GM23338 (cell line): ENCODE measurements at regions not wholly inside any gene's neighbourhood (a gene's known extent, or its start where the extent isn't known, plus 50 kb on each side); places are given as distances from the start of the nearest gene placed in this dataset.

Experiments used
- ATAC-seq: fragments of 200-7000 bp; cut with Tn5 transposase; 3 replicates; pipeline ENCODE4 v1.9.1; 2020
- DNase-seq: peaks from one replicate; pipeline ENCODE4 v3.0.0-alpha.2; 2015; ENCODE audit warnings: low spot score
- H2AFZ ChIP-seq: fragments of 200-600 bp; sonication (generic); 2 replicates; pipeline ENCODE4 v1.8.0; 2016; ENCODE audit warnings: antibody characterized with exemption, mild to moderate bottlenecking, moderate library complexity
- H3F3A ChIP-seq: fragments of 200-600 bp; sonication (generic); replicated peaks from 2 replicates; pipeline ENCODE4 v1.8.0; 2017; ENCODE audit warnings: antibody characterized with exemption, mixed run types, low read depth
- H3K27ac ChIP-seq: fragments of 200-600 bp; sonication (generic); 2 replicates; pipeline ENCODE4 v1.6.1; 2016; ENCODE audit warnings: low read depth
- H3K27me3 ChIP-seq: fragments of 200-600 bp; sonication (generic); 2 replicates; pipeline ENCODE4 v1.8.0; 2016; ENCODE audit warnings: mild to moderate bottlenecking, mixed run types, moderate library complexity; ENCODE audit not compliant: insufficient read depth
- H3K36me3 ChIP-seq: fragments of 200-600 bp; sonication (generic); 2 replicates; pipeline ENCODE4 v1.8.0; 2016; ENCODE audit warnings: mild to moderate bottlenecking; ENCODE audit not compliant: insufficient read depth
- H3K4me1 ChIP-seq: fragments of 200-600 bp; sonication (generic); 2 replicates; pipeline ENCODE4 v1.8.0; 2016; ENCODE audit warnings: mild to moderate bottlenecking, moderate library complexity; ENCODE audit not compliant: insufficient read depth
- H3K4me2 ChIP-seq: fragments of 200-600 bp; sonication (generic); 2 replicates; pipeline ENCODE4 v1.7.1; 2017; ENCODE audit warnings: mixed run types
- H3K4me3 ChIP-seq: fragments of 200-600 bp; sonication (generic); 2 replicates; pipeline ENCODE4 v1.6.1; 2016; ENCODE audit warnings: mixed run types
- H3K79me2 ChIP-seq: fragments of 200-600 bp; sonication (generic); replicated peaks from 2 replicates; pipeline ENCODE4 v1.8.0; 2017; ENCODE audit warnings: mild to moderate bottlenecking; ENCODE audit not compliant: insufficient read depth
- H3K9me2 ChIP-seq: fragments of 200-600 bp; sonication (generic); 2 replicates; pipeline ENCODE4 v1.8.0; 2017; ENCODE audit not compliant: insufficient read depth
- H4K20me1 ChIP-seq: fragments of 200-600 bp; sonication (generic); replicated peaks from 2 replicates; pipeline ENCODE4 v1.8.0; 2017; ENCODE audit warnings: mild to moderate bottlenecking; ENCODE audit not compliant: insufficient read depth
- H3K27ac Mint-ChIP-seq: 2 replicates; pipeline ENCODE4 v1.8.0; 2020; ENCODE audit warnings: inconsistent platforms, mild to moderate bottlenecking, moderate library complexity, mixed read lengths
- H3K27me3 Mint-ChIP-seq: 3 replicates; pipeline ENCODE4 v1.8.0; 2022; ENCODE audit warnings: low read depth, mild to moderate bottlenecking, moderate library complexity, mixed read lengths, inconsistent platforms; ENCODE audit not compliant: insufficient read depth, poor library complexity
- H3K36me3 Mint-ChIP-seq: 3 replicates; pipeline ENCODE4 v1.8.0; 2021; ENCODE audit warnings: low read depth, mild to moderate bottlenecking, inconsistent platforms, moderate library complexity, mixed read lengths
- H3K4me1 Mint-ChIP-seq: 3 replicates; pipeline ENCODE4 v1.8.0; 2020; ENCODE audit warnings: mild to moderate bottlenecking, inconsistent platforms, mixed read lengths
- H3K4me3 Mint-ChIP-seq: 3 replicates; pipeline ENCODE4 v1.8.0; 2021; ENCODE audit warnings: moderate library complexity, mild to moderate bottlenecking, inconsistent platforms, mixed read lengths
- H3K9me3 Mint-ChIP-seq: 3 replicates; pipeline ENCODE4 v1.8.0; 2020; ENCODE audit warnings: moderate library complexity, mild to moderate bottlenecking, inconsistent platforms, mixed read lengths
- CREB1 ChIP-seq: fragments of 250-450 bp; sonication (Bioruptor Pico); IDR thresholded peaks from 2 replicates; pipeline ENCODE4 v1.5.0; 2020; ENCODE audit warnings: low read depth, mild to moderate bottlenecking, moderate library complexity
- ETS1 ChIP-seq: IDR thresholded peaks from 2 replicates; pipeline ENCODE4 v1.6.1; 2016; ENCODE audit warnings: antibody characterized with exemption
- EZH2 ChIP-seq: fragments of 200-600 bp; sonication (generic); IDR thresholded peaks from one replicate; pipeline ENCODE4 v1.8.0; 2017; ENCODE audit warnings: antibody characterized with exemption, mild to moderate bottlenecking, low read depth; ENCODE audit not compliant: unreplicated experiment
- EZH2phosphoT487 ChIP-seq: fragments of 200-600 bp; sonication (generic); IDR thresholded peaks from one replicate; pipeline ENCODE4 v1.8.1; 2018; ENCODE audit warnings: antibody characterized with exemption; ENCODE audit not compliant: unreplicated experiment
- JUNB ChIP-seq: IDR thresholded peaks from one replicate; pipeline ENCODE4 v1.6.1; 2016; ENCODE audit warnings: antibody characterized with exemption; ENCODE audit not compliant: unreplicated experiment
- NANOG ChIP-seq: IDR thresholded peaks from 2 replicates; pipeline ENCODE4 v1.6.1; 2016; ENCODE audit warnings: antibody characterized with exemption, borderline replicate concordance
- POLR2AphosphoS5 ChIP-seq: IDR thresholded peaks from 2 replicates; pipeline ENCODE4 v1.6.1; 2016; ENCODE audit warnings: antibody characterized with exemption, low read depth
- REST ChIP-seq: IDR thresholded peaks from one replicate; pipeline ENCODE4 v1.6.1; 2018; ENCODE audit warnings: antibody characterized with exemption; ENCODE audit not compliant: unreplicated experiment
- STAT1 ChIP-seq: IDR thresholded peaks from one replicate; pipeline ENCODE4 v1.6.1; 2016; ENCODE audit warnings: antibody characterized with exemption; ENCODE audit not compliant: unreplicated experiment
- ZNF114 ChIP-seq: fragments of 250-450 bp; sonication (Bioruptor Pico); IDR thresholded peaks from 2 replicates; pipeline ENCODE4 v1.5.0; 2020; ENCODE audit warnings: mild to moderate bottlenecking, moderate library complexity
- ZNF331 ChIP-seq: fragments of 250-450 bp; sonication (Bioruptor Pico); IDR thresholded peaks from 2 replicates; pipeline ENCODE4 v1.5.0; 2020; ENCODE audit warnings: low read depth, mild to moderate bottlenecking, moderate library complexity
- ZNF462 ChIP-seq: fragments of 250-450 bp; sonication (Bioruptor Pico); IDR thresholded peaks from 2 replicates; pipeline ENCODE4 v1.5.0; 2020; ENCODE audit warnings: mild to moderate bottlenecking, moderate library complexity
- TF ChIP-seq, protein P1 (sequence below), 2 experiments: fragments of 200-600 bp in 1 of 2; sonication (generic) in 1 of 2; conservative IDR thresholded peaks; 2 replicates each; pipeline versions ENCODE4 v1.5.1 to v1.6.1; 2016 to 2017; ENCODE audit warnings: antibody characterized with exemption in 2 of 2, low read depth in 2 of 2, mild to moderate bottlenecking in 2 of 2, moderate library complexity in 1 of 2

DNA sequence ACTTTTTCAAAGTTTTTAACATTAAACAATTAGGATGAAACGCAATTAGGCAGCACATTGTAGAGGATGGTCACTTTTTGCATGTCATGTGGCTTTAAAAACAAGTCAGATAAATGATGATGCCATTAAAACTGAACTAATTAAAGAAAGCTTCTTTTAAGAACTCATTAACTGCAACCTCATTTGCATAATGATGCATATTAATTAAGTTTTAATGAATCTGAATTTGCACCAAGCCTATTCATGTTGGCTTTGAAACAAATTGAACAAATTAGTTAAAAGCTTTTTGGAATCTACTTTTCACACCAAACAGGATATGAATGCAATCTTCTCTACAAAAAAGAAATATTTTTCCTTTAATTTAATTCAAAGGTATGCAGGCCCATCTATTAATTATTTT, 499.0 kb downstream of the VRK1 start:
- H3K4me2 ChIP-seq, result no peak overlapping the region
- no peak overlapping the region for H3K4me3 Mint-ChIP-seq
- H3K9me3 Mint-ChIP-seq, result no peaks in the 10 kb centered on the region
- H3K27me3 ChIP-seq, result no peaks in the 10 kb centered on the region
- H3K79me2 ChIP-seq, result no peaks in the 10 kb centered on the region
- no peak for ATAC-seq
- H3K27ac ChIP-seq, result no peak overlapping the region
- no peak for TF ChIP-seq NANOG
- TF ChIP-seq, protein P1, sequence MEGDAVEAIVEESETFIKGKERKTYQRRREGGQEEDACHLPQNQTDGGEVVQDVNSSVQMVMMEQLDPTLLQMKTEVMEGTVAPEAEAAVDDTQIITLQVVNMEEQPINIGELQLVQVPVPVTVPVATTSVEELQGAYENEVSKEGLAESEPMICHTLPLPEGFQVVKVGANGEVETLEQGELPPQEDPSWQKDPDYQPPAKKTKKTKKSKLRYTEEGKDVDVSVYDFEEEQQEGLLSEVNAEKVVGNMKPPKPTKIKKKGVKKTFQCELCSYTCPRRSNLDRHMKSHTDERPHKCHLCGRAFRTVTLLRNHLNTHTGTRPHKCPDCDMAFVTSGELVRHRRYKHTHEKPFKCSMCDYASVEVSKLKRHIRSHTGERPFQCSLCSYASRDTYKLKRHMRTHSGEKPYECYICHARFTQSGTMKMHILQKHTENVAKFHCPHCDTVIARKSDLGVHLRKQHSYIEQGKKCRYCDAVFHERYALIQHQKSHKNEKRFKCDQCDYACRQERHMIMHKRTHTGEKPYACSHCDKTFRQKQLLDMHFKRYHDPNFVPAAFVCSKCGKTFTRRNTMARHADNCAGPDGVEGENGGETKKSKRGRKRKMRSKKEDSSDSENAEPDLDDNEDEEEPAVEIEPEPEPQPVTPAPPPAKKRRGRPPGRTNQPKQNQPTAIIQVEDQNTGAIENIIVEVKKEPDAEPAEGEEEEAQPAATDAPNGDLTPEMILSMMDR (conservative IDR thresholded peaks at IDR 0.05; ENCODE audit: low read depth in 2 of 2), result no peak
- TF ChIP-seq EZH2, result no peak
- no peak for TF ChIP-seq ZNF114 (CRISPR knock-in tag)
- TF ChIP-seq ETS1, result no peak
- no peak for TF ChIP-seq STAT1
- TF ChIP-seq CREB1 (CRISPR knock-in tag), result no peak
- no peak for TF ChIP-seq ZNF331 (CRISPR knock-in tag)
- TF ChIP-seq EZH2phosphoT487, result no peak
- TF ChIP-seq ZNF462, result no peak
- TF ChIP-seq REST, result no peak
- TF ChIP-seq JUNB, result no peak
- no peak for TF ChIP-seq POLR2AphosphoS5
- H3K36me3 ChIP-seq, result no peaks in the 10 kb centered on the region
- peaks cover 21% of the 10 kb centered on the region for H3K4me1 Mint-ChIP-seq
- no peak overlapping the region for H3K27ac Mint-ChIP-seq
- no peak overlapping the region for H3K4me3 ChIP-seq
- H3K27me3 Mint-ChIP-seq, result peaks cover 4% of the 10 kb centered on the region
- no peak overlapping the region for H2AFZ ChIP-seq
- no peaks in the 10 kb centered on the region for H3F3A ChIP-seq
- no peak for DNase-seq
- peaks cover 8% of the 10 kb centered on the region for H3K4me1 ChIP-seq
- H4K20me1 ChIP-seq, result no peaks in the 10 kb centered on the region
- no peaks in the 10 kb centered on the region for H3K36me3 Mint-ChIP-seq
- no peaks in the 10 kb centered on the region for H3K9me2 ChIP-seq
